GM12891 (cell line): ENCODE measurements at regions not wholly inside any gene's neighbourhood (a gene's known extent, or its start where the extent isn't known, plus 50 kb on each side); places are given as distances from the start of the nearest gene placed in this dataset.

Experiments used
- POLR2A ChIP-seq: IDR thresholded peaks from 2 replicates; pipeline ENCODE4 v1.6.1; 2011; ENCODE audit warnings: low read depth, low read length, control low read depth
- POLR2AphosphoS5 ChIP-seq: IDR thresholded peaks from 2 replicates; pipeline ENCODE4 v1.6.1; 2011; ENCODE audit warnings: low read depth, low read length, control low read depth
- TAF1 ChIP-seq: IDR thresholded peaks from 2 replicates; pipeline ENCODE4 v1.6.1; 2011; ENCODE audit warnings: low read depth, low read length, control low read depth

DNA sequence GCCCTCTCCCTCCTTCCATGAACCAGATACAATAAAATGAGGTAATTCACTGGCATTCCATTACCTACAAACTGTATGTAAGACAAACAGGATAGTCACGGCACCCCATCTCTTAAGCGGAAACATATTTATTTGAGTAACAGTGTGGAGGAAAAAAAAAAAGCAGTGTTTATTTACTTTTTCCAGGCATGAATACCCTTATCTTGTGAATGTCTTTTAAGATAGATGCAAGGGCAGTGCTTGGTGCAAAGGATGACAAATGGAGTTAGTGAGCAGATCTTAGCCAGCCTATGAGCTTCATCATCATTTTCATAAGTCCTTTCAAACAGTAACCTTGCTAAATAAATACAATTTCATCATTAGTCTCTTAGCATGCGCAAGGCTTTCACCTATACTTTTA, 1661.8 kb upstream of the SPRY2 start:
- TF ChIP-seq POLR2AphosphoS5 (no peak), TAF1 (no peak), POLR2A (no peak)
